IMR-90 (cell line): ENCODE measurements at regions not wholly inside any gene's neighbourhood (a gene's known extent, or its start where the extent isn't known, plus 50 kb on each side); places are given as distances from the start of the nearest gene placed in this dataset.

ENCODE experiments used
- ATAC-seq: fragments of 200-7000 bp; cut with Tn5 transposase; 2 replicates; pipeline ENCODE4 v1.9.1; 2020; ENCODE audit warnings: low read depth, mild to moderate bottlenecking, moderate library complexity
- BruUV-seq: library from RNA; stranded (reverse); fragments of 400-500 nt; replicated peaks from 2 replicates; lab custom pipeline; 2021; lab: Mats Ljungman, UMichigan
- CTCF ChIA-PET: fragments of 300-600 bp; formaldehyde crosslinking; extraction: SDS; loops from one replicate; lab custom pipeline; 2021; ENCODE audit warnings: antibody characterized with exemption; lab: Yijun Ruan, JAX
- POLR2A ChIA-PET: fragments of 300-600 bp; sonication (Branson Sonifier 250); formaldehyde crosslinking; loops from one replicate; lab custom pipeline; 2022; ENCODE audit warnings: antibody characterized with exemption; ENCODE audit not compliant: unreplicated experiment; lab: Charles Lee
- DNase-seq: peaks from one replicate; pipeline ENCODE4 v3.0.0; 2013
- H2AFZ ChIP-seq: replicated peaks from 2 replicates; pipeline ENCODE3; 2013; ENCODE audit warnings: low read length, mild to moderate bottlenecking; ENCODE audit not compliant: poor library complexity
- H2AK5ac ChIP-seq: 2 replicates; pipeline ENCODE4 v1.6.1; 2013; ENCODE audit warnings: low read depth, low read length, inconsistent platforms
- H2AK9ac ChIP-seq: replicated peaks from 2 replicates; pipeline ENCODE3; 2013; ENCODE audit warnings: mild to moderate bottlenecking, low read depth, low read length, moderate library complexity; ENCODE audit not compliant: poor library complexity
- H2BK120ac ChIP-seq: 2 replicates; pipeline ENCODE4 v1.6.1; 2013; ENCODE audit warnings: low read depth, low read length, inconsistent platforms
- H2BK15ac ChIP-seq: 3 replicates; pipeline ENCODE4 v1.6.1; 2013; ENCODE audit warnings: low read depth, low read length, inconsistent platforms
- H2BK20ac ChIP-seq: 2 replicates; pipeline ENCODE4 v1.6.1; 2013; ENCODE audit warnings: low read depth, mild to moderate bottlenecking, inconsistent platforms, low read length, moderate library complexity
- H2BK5ac ChIP-seq: 2 replicates; pipeline ENCODE4 v1.6.1; 2013; ENCODE audit warnings: mild to moderate bottlenecking, low read depth, low read length, inconsistent platforms; ENCODE audit not compliant: poor library complexity, severe bottlenecking
- H3K14ac ChIP-seq: replicated peaks from 2 replicates; pipeline ENCODE4 v1.6.1; 2013; ENCODE audit warnings: low read depth, low read length, inconsistent platforms
- H3K18ac ChIP-seq: 2 replicates; pipeline ENCODE4 v1.6.1; 2013; ENCODE audit warnings: low read depth, low read length, control low read depth
- H3K23ac ChIP-seq: 2 replicates; pipeline ENCODE4 v1.6.1; 2013; ENCODE audit warnings: low read depth, low read length, inconsistent platforms
- H3K27ac ChIP-seq: 2 replicates; pipeline ENCODE4 v1.5.1; 2013; ENCODE audit warnings: mild to moderate bottlenecking, control low read depth, low read length; ENCODE audit not compliant: insufficient read depth
- H3K27me3 ChIP-seq: 2 replicates; pipeline ENCODE4 v1.6.1; 2013; ENCODE audit warnings: low read length; ENCODE audit not compliant: control insufficient read depth, insufficient read depth
- H3K36me3 ChIP-seq: 2 replicates; pipeline ENCODE4 v1.6.1; 2013; ENCODE audit warnings: low read length, mixed read lengths; ENCODE audit not compliant: control insufficient read depth, insufficient read depth
- H3K4ac ChIP-seq: 2 replicates; pipeline ENCODE4 v1.6.1; 2013; ENCODE audit warnings: low read depth, low read length, inconsistent platforms
- H3K4me1 ChIP-seq: 2 replicates; pipeline ENCODE4 v1.6.1; 2013; ENCODE audit warnings: low read length, mixed read lengths; ENCODE audit not compliant: control insufficient read depth, insufficient read depth
- H3K4me2 ChIP-seq: 2 replicates; pipeline ENCODE4 v1.6.1; 2013; ENCODE audit warnings: low read depth, mild to moderate bottlenecking, control low read depth, low read length, moderate library complexity
- H3K4me3 ChIP-seq: 2 replicates; pipeline ENCODE4 v1.5.1; 2013; ENCODE audit warnings: low read depth, mild to moderate bottlenecking, control low read depth, low read length, moderate library complexity; ENCODE audit not compliant: insufficient read depth
- H3K56ac ChIP-seq: 2 replicates; pipeline ENCODE4 v1.6.1; 2013; ENCODE audit warnings: low read length, inconsistent platforms; ENCODE audit not compliant: insufficient read depth; ENCODE audit errors: extremely low read depth
- H3K79me1 ChIP-seq, 2 experiments: 2 replicates each; pipeline ENCODE4 v1.6.1; 2013; ENCODE audit warnings: low read length in 2 of 2, inconsistent platforms in 1 of 2, low read depth in 1 of 2
- H3K9ac ChIP-seq: 2 replicates; pipeline ENCODE4 v1.6.1; 2013; ENCODE audit warnings: low read depth, low read length, control low read depth
- H3K9me1 ChIP-seq: 2 replicates; pipeline ENCODE4 v1.6.1; 2013; ENCODE audit warnings: low read length, inconsistent platforms; ENCODE audit not compliant: insufficient read depth
- H3K9me3 ChIP-seq: 2 replicates; pipeline ENCODE4 v1.6.1; 2013; ENCODE audit warnings: low read length; ENCODE audit not compliant: control insufficient read depth, insufficient read depth
- H4K20me1 ChIP-seq: 2 replicates; pipeline ENCODE4 v1.6.1; 2013; ENCODE audit warnings: low read length, inconsistent platforms; ENCODE audit not compliant: insufficient read depth
- H4K5ac ChIP-seq: 2 replicates; pipeline ENCODE4 v1.6.1; 2013; ENCODE audit warnings: mild to moderate bottlenecking, low read depth, low read length, control low read depth
- H4K8ac ChIP-seq, 2 experiments: 2 replicates each; pipeline ENCODE4 v1.6.1; 2013; ENCODE audit warnings: low read depth in 2 of 2, low read length in 2 of 2, control low read depth in 1 of 2, inconsistent platforms in 1 of 2
- H4K91ac ChIP-seq: 2 replicates; pipeline ENCODE4 v1.6.1; 2013; ENCODE audit warnings: low read depth, low read length, inconsistent platforms; ENCODE audit not compliant: insufficient read depth
- CHD1 ChIP-seq: IDR thresholded peaks from 2 replicates; pipeline ENCODE4 v1.6.1; 2012; ENCODE audit warnings: low read depth, low read length, improper control_type of control experiment
- CTCF ChIP-seq: conservative IDR thresholded peaks from 2 replicates; pipeline ENCODE4 v1.5.1; 2012; ENCODE audit warnings: mild to moderate bottlenecking, low read depth, low read length, improper control_type of control experiment
- MAFK ChIP-seq: IDR thresholded peaks from 2 replicates; pipeline ENCODE4 v1.6.1; 2012; ENCODE audit warnings: low read depth, low read length, improper control_type of control experiment
- NFE2L2 ChIP-seq: fragments of 150-350 bp; IDR thresholded peaks from 2 replicates; pipeline ENCODE4 v1.6.1; 2016; ENCODE audit warnings: low read depth, mild to moderate bottlenecking, low read length
- RAD21 ChIP-seq: IDR thresholded peaks from 2 replicates; pipeline ENCODE4 v1.6.1; 2012; ENCODE audit warnings: low read length, improper control_type of control experiment
- USF2 ChIP-seq: fragments of 150-350 bp; IDR thresholded peaks from 2 replicates; pipeline ENCODE4 v1.6.1; 2017; ENCODE audit warnings: mild to moderate bottlenecking, antibody characterized with exemption, low read length, low read depth
- WGBS, 2 experiments: methylation state at CpG; one replicate each; pipeline versions ENCODE4 v1.1.5 to v1.1.7; 2013; ENCODE audit warnings: missing lambda C conversion rate in 2 of 2; ENCODE audit not compliant: insufficient read length in 1 of 2; ENCODE audit errors: extremely low coverage in 2 of 2; 5-methylcytosine and 5-hydroxymethylcytosine counted together
- dilution Hi-C: fragments of 300-500 bp; cut with HindIII; formaldehyde crosslinking; loops from one replicate; pipeline ENCODE4 v1.14.3; 2018; ENCODE audit warnings: low sequenced_read_pairs; ENCODE audit not compliant: unreplicated experiment
- in situ Hi-C: fragments of 300-500 bp; cut with MboI; formaldehyde crosslinking; loops from 3 replicates; pipeline ENCODE4 v1.14.3; 2019; ENCODE audit warnings: low sequenced_read_pairs, inconsistent platforms, mixed read lengths
- intact Hi-C: fragments of 100-400 bp; cut with micrococcal nuclease; formaldehyde crosslinking; loops from 2 replicates; pipeline ENCODE4 v1.10.0; 2022

- Histone ChIP-seq H3K14ac (no peak overlapping the region), H3K27me3 (no peaks in the 10 kb centered on the region), H3K4ac (no peak overlapping the region), H2BK120ac (no peak overlapping the region), H3K4me1 (no peaks in the 10 kb centered on the region), H4K20me1 (no peaks in the 10 kb centered on the region), H2BK15ac (no peak overlapping the region), H2BK5ac (no peak overlapping the region), H3K18ac (no peak overlapping the region), H3K56ac (no peak overlapping the region), H2BK20ac (no peak overlapping the region), H4K8ac (no peak overlapping the region), H3K27ac (no peak overlapping the region), H2AK5ac (no peak overlapping the region), H3K4me2 (no peak overlapping the region), H2AFZ (no peak overlapping the region), H4K91ac (no peak overlapping the region), H3K23ac (no peak overlapping the region), H2AK9ac (no peak overlapping the region), H4K5ac (no peak overlapping the region), H3K4me3 (no peak overlapping the region), H3K36me3 (no peaks in the 10 kb centered on the region), H3K9ac (no peak overlapping the region), H3K79me1 (no peaks in the 10 kb centered on the region), H3K9me1 (no peaks in the 10 kb centered on the region), H3K9me3 (peaks cover 5% of the 10 kb centered on the region; the same call in 1 of the 2 replicates)
- WGBS, 2 experiments, result no CpG with 5 or more reads among the region's 3 CpGs
- CTCF ChIA-PET, result no interaction called here
- POLR2A ChIA-PET, result no interaction called here
- in situ Hi-C loops (no loop called here), intact Hi-C loops (no loop called here), dilution Hi-C loops (no loop called here)
- BruUV-seq, result no TSS peak
- ATAC-seq (no peak), DNase-seq (no peak)
- TF ChIP-seq CTCF, result no peak
- TF ChIP-seq USF2, result no peak
- no peak for TF ChIP-seq NFE2L2
- TF ChIP-seq CHD1, result no peak
- TF ChIP-seq MAFK, result no peak
- TF ChIP-seq RAD21, result no peak
These were observed 694.5 kb downstream of the TRHDE start for GRCh38 chr12:72966684-72967083.
